DND-41 (cell line): ENCODE measurements at regions not wholly inside any gene's neighbourhood (a gene's known extent, or its start where the extent isn't known, plus 50 kb on each side); places are given as distances from the start of the nearest gene placed in this dataset.

Source experiments
- ATAC-seq: fragments of 200-7000 bp; cut with Tn5 transposase; 3 replicates; pipeline ENCODE4 v1.9.1; 2021; ENCODE audit warnings: low read depth; ENCODE audit not compliant: insufficient read depth
- DNase-seq: peaks from one replicate; pipeline ENCODE4 v3.0.0-alpha.2; 2020
- H2AFZ ChIP-seq: 2 replicates; pipeline ENCODE4 v1.6.0; 2012; ENCODE audit warnings: low read depth, low read length
- H3K27ac ChIP-seq: 2 replicates; pipeline ENCODE4 v1.5.1; 2012; ENCODE audit warnings: low read length, inconsistent platforms
- H3K27me3 ChIP-seq: fragments of 200-600 bp; sonication (generic); 2 replicates; pipeline ENCODE4 v1.6.0; 2012; ENCODE audit warnings: low read length, mild to moderate bottlenecking, inconsistent platforms; ENCODE audit not compliant: insufficient read depth, poor library complexity
- H3K36me3 ChIP-seq: 2 replicates; pipeline ENCODE4 v1.5.1; 2012; ENCODE audit warnings: low read length, inconsistent platforms; ENCODE audit not compliant: insufficient read depth
- H3K4me1 ChIP-seq: 2 replicates; pipeline ENCODE4 v1.5.1; 2012; ENCODE audit warnings: mild to moderate bottlenecking, low read length; ENCODE audit not compliant: insufficient read depth
- H3K4me2 ChIP-seq: 2 replicates; pipeline ENCODE4 v1.6.0; 2012; ENCODE audit warnings: mild to moderate bottlenecking, moderate library complexity, low read length, inconsistent platforms; ENCODE audit not compliant: insufficient read depth
- H3K4me3 ChIP-seq, 2 experiments: fragments of 200-600 bp in 1 of 2; shearing (Covaris generic) in 1 of 2; 2 replicates each; pipeline ENCODE4 v1.5.1; 2012 to 2016; ENCODE audit warnings: inconsistent platforms in 2 of 2, low read length in 2 of 2, mild to moderate bottlenecking in 2 of 2, low read depth in 1 of 2, moderate library complexity in 1 of 2
- H3K79me2 ChIP-seq: 2 replicates; pipeline ENCODE4 v1.6.0; 2012; ENCODE audit warnings: low read length, inconsistent platforms; ENCODE audit not compliant: insufficient read depth
- H3K9ac ChIP-seq: 2 replicates; pipeline ENCODE4 v1.6.0; 2012; ENCODE audit warnings: low read depth, mild to moderate bottlenecking, inconsistent platforms, low read length, moderate library complexity
- H3K9me3 ChIP-seq: 2 replicates; pipeline ENCODE4 v1.5.1; 2012; ENCODE audit warnings: low read length, moderate library complexity, mild to moderate bottlenecking, inconsistent platforms; ENCODE audit not compliant: insufficient read depth, severe bottlenecking
- H4K20me1 ChIP-seq: 2 replicates; pipeline ENCODE4 v1.6.0; 2012; ENCODE audit warnings: low read length; ENCODE audit not compliant: insufficient read depth
- CTCF ChIP-seq: IDR thresholded peaks from 2 replicates; pipeline ENCODE4 v1.5.1; 2012; ENCODE audit warnings: borderline replicate concordance, low read length, moderate library complexity, mild to moderate bottlenecking; ENCODE audit not compliant: poor library complexity, severe bottlenecking; ENCODE audit errors: extremely low read depth
- EZH2 ChIP-seq: IDR thresholded peaks from 3 replicates; pipeline ENCODE4 v1.6.1; 2012; ENCODE audit warnings: borderline replicate concordance, low read depth, mild to moderate bottlenecking, moderate library complexity, low read length, inconsistent platforms; ENCODE audit not compliant: severe bottlenecking

- DNase-seq (no peak), ATAC-seq (no peak)
- no peak overlapping the region for H3K9ac ChIP-seq
- H3K27me3 ChIP-seq, result no peaks in the 10 kb centered on the region
- no peaks in the 10 kb centered on the region for H3K36me3 ChIP-seq
- H3K9me3 ChIP-seq, result no peaks in the 10 kb centered on the region
- no peak overlapping the region for H3K4me3 ChIP-seq
- H3K4me1 ChIP-seq, result no peaks in the 10 kb centered on the region
- H2AFZ ChIP-seq, result no peak overlapping the region
- H3K79me2 ChIP-seq, result no peaks in the 10 kb centered on the region
- no peaks in the 10 kb centered on the region for H4K20me1 ChIP-seq
- H3K4me2 ChIP-seq, result no peak overlapping the region
- no peak overlapping the region for H3K27ac ChIP-seq
- TF ChIP-seq CTCF (no peak), EZH2 (no peak)
These were observed 590.3 kb downstream of the PTPRU start for GRCh38 chr1:29826646-29827045.

- H3K27ac ChIP-seq, result no peak overlapping the region
- DNase-seq (no peak), ATAC-seq (no peak)
- no peaks in the 10 kb centered on the region for H4K20me1 ChIP-seq
- H3K4me2 ChIP-seq, result no peak overlapping the region
- no peak overlapping the region for H3K9ac ChIP-seq
- H3K9me3 ChIP-seq, result no peaks in the 10 kb centered on the region
- H3K4me3 ChIP-seq, result no peak overlapping the region
- no peak for TF ChIP-seq EZH2
- TF ChIP-seq CTCF, result no peak
- H3K27me3 ChIP-seq, result no peaks in the 10 kb centered on the region
- no peak overlapping the region for H2AFZ ChIP-seq
- no peaks in the 10 kb centered on the region for H3K79me2 ChIP-seq
- H3K4me1 ChIP-seq, result no peaks in the 10 kb centered on the region
- H3K36me3 ChIP-seq, result no peaks in the 10 kb centered on the region
These were observed 589.7 kb downstream of the PTPRU start for GRCh38 chr1:29825941-29826415.

GRCh38 chr1:29825274-29825940, 589.1 kb downstream of the PTPRU start:
- H3K79me2 ChIP-seq, result no peaks in the 10 kb centered on the region
- no peaks in the 10 kb centered on the region for H3K27me3 ChIP-seq
- H3K4me2 ChIP-seq, result no peak overlapping the region
- H3K4me1 ChIP-seq, result no peaks in the 10 kb centered on the region
- ATAC-seq (no peak), DNase-seq (no peak)
- H3K4me3 ChIP-seq, result no peak overlapping the region
- TF ChIP-seq CTCF (no peak), EZH2 (no peak)
- H3K9me3 ChIP-seq, result no peaks in the 10 kb centered on the region
- no peaks in the 10 kb centered on the region for H3K36me3 ChIP-seq
- no peak overlapping the region for H2AFZ ChIP-seq
- H4K20me1 ChIP-seq, result no peaks in the 10 kb centered on the region
- H3K27ac ChIP-seq, result no peak overlapping the region
- no peak overlapping the region for H3K9ac ChIP-seq
